ENCODE measurements at regions not wholly inside any gene's neighbourhood (a gene's known extent, or its start where the extent isn't known, plus 50 kb on each side); places are given as distances from the start of the nearest gene placed in this dataset.

DNA sequence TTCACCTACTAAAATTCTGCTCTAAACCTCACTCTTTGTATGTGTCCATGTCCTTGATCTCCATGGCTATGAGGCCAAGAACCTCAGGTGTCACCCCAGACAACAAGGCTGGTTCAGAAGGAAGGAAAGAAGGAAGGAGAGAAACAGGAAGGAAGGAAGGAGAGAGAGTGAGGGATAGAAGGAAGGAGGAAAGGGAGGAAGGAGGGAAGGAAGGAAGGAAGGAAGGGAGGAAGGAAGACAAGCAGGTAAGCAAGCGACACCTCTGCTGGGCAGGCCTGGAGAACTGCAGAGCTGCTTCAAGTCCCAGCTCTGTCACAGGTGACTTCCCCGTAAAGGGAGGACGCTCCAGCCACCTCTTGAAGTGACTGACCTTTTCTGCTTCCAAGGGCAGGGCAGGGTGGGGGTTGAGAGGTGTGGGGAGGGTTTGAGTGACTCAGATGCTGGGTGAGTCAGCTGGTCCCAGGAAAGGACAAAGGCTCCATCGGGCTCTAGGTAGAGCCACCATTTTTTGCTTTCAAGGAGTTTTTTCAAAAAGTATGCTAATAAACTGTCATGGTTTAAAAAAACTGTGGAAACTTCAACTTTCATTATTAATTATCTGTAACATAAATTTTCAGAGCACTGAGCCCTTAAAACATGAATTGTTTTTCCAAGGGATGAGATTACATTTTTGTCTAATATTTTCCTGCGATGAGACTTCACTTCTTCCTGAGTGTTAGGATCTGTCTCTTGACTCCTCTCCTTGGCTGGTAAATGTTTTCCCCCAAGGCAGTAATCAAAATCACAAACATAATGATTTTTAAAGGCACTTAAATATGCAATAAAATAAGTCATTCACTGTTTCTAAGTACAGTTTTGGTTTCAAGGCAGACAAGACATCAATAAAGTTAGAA, 90.1 kb upstream of the L3MBTL4 start:
- H3K27me3 Mint-ChIP-seq (ENCODE audit: insufficient read depth) = no peaks in the 10 kb centered on the region
- TF ChIP-seq, protein P1, sequence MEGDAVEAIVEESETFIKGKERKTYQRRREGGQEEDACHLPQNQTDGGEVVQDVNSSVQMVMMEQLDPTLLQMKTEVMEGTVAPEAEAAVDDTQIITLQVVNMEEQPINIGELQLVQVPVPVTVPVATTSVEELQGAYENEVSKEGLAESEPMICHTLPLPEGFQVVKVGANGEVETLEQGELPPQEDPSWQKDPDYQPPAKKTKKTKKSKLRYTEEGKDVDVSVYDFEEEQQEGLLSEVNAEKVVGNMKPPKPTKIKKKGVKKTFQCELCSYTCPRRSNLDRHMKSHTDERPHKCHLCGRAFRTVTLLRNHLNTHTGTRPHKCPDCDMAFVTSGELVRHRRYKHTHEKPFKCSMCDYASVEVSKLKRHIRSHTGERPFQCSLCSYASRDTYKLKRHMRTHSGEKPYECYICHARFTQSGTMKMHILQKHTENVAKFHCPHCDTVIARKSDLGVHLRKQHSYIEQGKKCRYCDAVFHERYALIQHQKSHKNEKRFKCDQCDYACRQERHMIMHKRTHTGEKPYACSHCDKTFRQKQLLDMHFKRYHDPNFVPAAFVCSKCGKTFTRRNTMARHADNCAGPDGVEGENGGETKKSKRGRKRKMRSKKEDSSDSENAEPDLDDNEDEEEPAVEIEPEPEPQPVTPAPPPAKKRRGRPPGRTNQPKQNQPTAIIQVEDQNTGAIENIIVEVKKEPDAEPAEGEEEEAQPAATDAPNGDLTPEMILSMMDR (IDR thresholded peaks at IDR 0.05) = no peak

DNA sequence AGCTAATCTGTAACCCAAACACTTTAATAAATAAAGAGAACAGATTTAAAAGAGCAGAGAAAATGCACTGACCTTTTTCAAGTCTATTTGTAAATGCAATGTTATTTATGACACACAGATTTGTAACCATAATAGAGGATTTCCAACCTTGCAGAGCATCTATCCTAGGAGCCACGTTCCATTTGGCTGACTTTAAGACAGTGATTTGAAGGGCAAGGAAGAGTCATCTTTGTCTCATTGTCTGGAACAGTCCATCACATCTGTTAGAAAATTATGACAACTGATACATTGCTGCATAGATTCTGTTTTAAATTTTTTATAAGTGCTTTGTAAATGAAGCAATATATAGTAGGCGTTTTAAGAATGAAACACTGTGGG, 90.8 kb upstream of the L3MBTL4 start:
- H3K4me1 Mint-ChIP-seq (ENCODE audit: low read depth) = no peaks in the 10 kb centered on the region
- no peak overlapping the region for H3K27ac Mint-ChIP-seq
- TF ChIP-seq, protein P1 (IDR thresholded peaks at IDR 0.05) = no peak
- H3K4me3 Mint-ChIP-seq = no peak overlapping the region
- peaks cover 9% of the 10 kb centered on the region; the same call in 1 of the 2 replicates for H3K36me3 Mint-ChIP-seq (ENCODE audit: low read depth)
- no peak for DNase-seq
- no peaks in the 10 kb centered on the region for H3K27me3 Mint-ChIP-seq (ENCODE audit: insufficient read depth)
- peaks cover 38% of the 10 kb centered on the region for H3K9me3 Mint-ChIP-seq

More for the DNA sequence above, 90.1 kb upstream of the L3MBTL4 start:
- DNase-seq = no peak
- H3K9me3 Mint-ChIP-seq = peaks cover 36% of the 10 kb centered on the region
- peaks cover 9% of the 10 kb centered on the region; the same call in 1 of the 2 replicates for H3K36me3 Mint-ChIP-seq (ENCODE audit: low read depth)
- no peak overlapping the region for H3K4me3 Mint-ChIP-seq
- no peaks in the 10 kb centered on the region for H3K4me1 Mint-ChIP-seq (ENCODE audit: low read depth)
- H3K27ac Mint-ChIP-seq = no peak overlapping the region

DNA sequence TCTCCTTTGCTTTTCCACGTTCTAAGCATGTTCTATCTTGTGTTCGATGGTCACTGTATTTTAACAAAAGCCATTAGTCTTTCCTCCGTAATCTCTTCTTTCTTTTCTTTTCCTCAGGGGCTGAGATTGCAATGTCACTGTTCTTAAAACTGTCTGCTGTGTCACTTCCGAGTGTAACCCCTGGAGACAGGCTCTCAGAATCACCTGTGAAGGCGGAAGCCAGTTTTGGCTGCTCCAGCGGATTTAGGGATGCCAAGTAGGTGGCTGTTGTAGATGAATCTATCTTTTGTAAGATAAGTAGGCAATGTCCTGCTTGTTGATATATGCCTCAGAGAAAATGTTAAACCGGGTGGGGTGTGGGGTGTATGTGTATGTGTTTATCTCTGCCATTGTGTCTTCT, 94.7 kb upstream of the L3MBTL4 start:
- peaks cover 8% of the 10 kb centered on the region; the same call in 1 of the 2 replicates for H3K36me3 Mint-ChIP-seq (ENCODE audit: low read depth)
- H3K27ac Mint-ChIP-seq = no peak overlapping the region
- H3K9me3 Mint-ChIP-seq = peaks cover 54% of the 10 kb centered on the region
- no peak for DNase-seq
- no peaks in the 10 kb centered on the region for H3K4me1 Mint-ChIP-seq (ENCODE audit: low read depth)
- TF ChIP-seq, protein P1 (IDR thresholded peaks at IDR 0.05) = no peak
- H3K27me3 Mint-ChIP-seq (ENCODE audit: insufficient read depth) = peaks cover 2% of the 10 kb centered on the region; the same call in 1 of the 2 replicates
- H3K4me3 Mint-ChIP-seq = no peak overlapping the region

- DNase-seq = no peak
- no peaks in the 10 kb centered on the region for H3K4me1 Mint-ChIP-seq (ENCODE audit: low read depth)
- H3K36me3 Mint-ChIP-seq (ENCODE audit: low read depth) = 0 out of 2 replicates have a peak, but pooled peaks cover 5% of the 10 kb centered on the region
- H3K27ac Mint-ChIP-seq = no peak overlapping the region
- peaks cover 2% of the 10 kb centered on the region; the same call in 1 of the 2 replicates for H3K27me3 Mint-ChIP-seq (ENCODE audit: insufficient read depth)
- no peak overlapping the region for H3K4me3 Mint-ChIP-seq
- H3K9me3 Mint-ChIP-seq = peaks cover 51% of the 10 kb centered on the region
- TF ChIP-seq, protein P1 (IDR thresholded peaks at IDR 0.05) = no peak
These were observed 95.1 kb upstream of the L3MBTL4 start for GRCh38 chr18:6509832-6510231.

DNA sequence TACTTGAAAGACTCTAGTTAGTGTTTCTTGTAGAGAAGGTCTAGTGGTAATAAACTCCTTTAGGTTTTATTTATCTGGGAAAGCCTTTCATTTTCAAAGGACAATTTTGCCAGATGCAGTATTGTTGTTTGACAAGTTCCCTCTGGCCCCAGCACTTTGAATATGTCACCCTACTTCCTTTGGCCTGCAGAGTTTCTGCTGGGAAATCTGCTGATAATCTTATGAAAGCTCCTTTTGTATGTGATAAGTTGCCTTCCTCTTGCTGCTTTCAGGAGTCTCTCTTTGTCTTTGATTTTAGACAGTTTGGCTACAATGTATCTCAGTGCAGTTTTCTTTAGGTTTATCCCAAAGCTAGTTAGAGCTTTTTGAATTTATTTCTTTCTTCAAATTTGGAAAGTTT, 106.2 kb upstream of the L3MBTL4 start:
- Mint-ChIP-seq H3K27ac (no peak overlapping the region), H3K4me1 (ENCODE audit: low read depth) (no peaks in the 10 kb centered on the region)

More for the DNA sequence above, 106.2 kb upstream of the L3MBTL4 start:
- TF ChIP-seq, protein P1 (IDR thresholded peaks at IDR 0.05) = no peak
- Mint-ChIP-seq H3K36me3 (ENCODE audit: low read depth) (no peaks in the 10 kb centered on the region), H3K27me3 (ENCODE audit: insufficient read depth) (no peaks in the 10 kb centered on the region; the same call in 1 of the 2 replicates), H3K9me3 (peaks cover 75% of the 10 kb centered on the region), H3K4me3 (no peak overlapping the region)
- no peak for DNase-seq
